HFFc6 (cell line): ENCODE measurements at regions not wholly inside any gene's neighbourhood (a gene's known extent, or its start where the extent isn't known, plus 50 kb on each side); places are given as distances from the start of the nearest gene placed in this dataset.
A peak's percentile ranks its signal among the peaks of the same experiment; 100 is the strongest.

Experiments used
- DNase-seq: peaks from one replicate; pipeline ENCODE4 v3.0.0-alpha.2; 2018
- H3K27ac Mint-ChIP-seq: 2 replicates; pipeline ENCODE4 v1.8.0; 2020; ENCODE audit warnings: mild to moderate bottlenecking, mixed read lengths
- H3K27me3 Mint-ChIP-seq: 2 replicates; pipeline ENCODE4 v1.8.0; 2021; ENCODE audit warnings: mild to moderate bottlenecking, moderate library complexity, mixed read lengths; ENCODE audit not compliant: insufficient read depth
- H3K36me3 Mint-ChIP-seq: 2 replicates; pipeline ENCODE4 v1.8.0; 2021; ENCODE audit warnings: low read depth, mixed read lengths
- H3K4me1 Mint-ChIP-seq: 2 replicates; pipeline ENCODE4 v1.8.0; 2020; ENCODE audit warnings: low read depth, mixed read lengths
- H3K4me3 Mint-ChIP-seq: 2 replicates; pipeline ENCODE4 v1.8.0; 2020; ENCODE audit warnings: mild to moderate bottlenecking, moderate library complexity, mixed read lengths
- H3K9me3 Mint-ChIP-seq: 2 replicates; pipeline ENCODE4 v1.8.0; 2020; ENCODE audit warnings: mild to moderate bottlenecking, mixed read lengths
- CTCF ChIP-seq: fragments of 200-600 bp; sonication (generic); IDR thresholded peaks from 2 replicates; pipeline ENCODE4 v1.5.0; 2021; ENCODE audit warnings: antibody characterized with exemption, mild to moderate bottlenecking

- Mint-ChIP-seq H3K4me3 (no peak overlapping the region), H3K36me3 (peaks cover 4% of the 10 kb centered on the region), H3K9me3 (no peaks in the 10 kb centered on the region), H3K27me3 (peaks cover 3% of the 10 kb centered on the region), H3K4me1 (peaks cover 33% of the 10 kb centered on the region), H3K27ac (no peak overlapping the region)
- no peak for TF ChIP-seq CTCF
- no peak for DNase-seq
These were observed 1033.9 kb upstream of the NR2F2 start for GRCh38 chr15:95296643-95297042.

GRCh38 chr15:95298729-95299128, 1031.8 kb upstream of the NR2F2 start:
- peaks cover 3% of the 10 kb centered on the region for H3K27me3 Mint-ChIP-seq
- no peaks in the 10 kb centered on the region for H3K9me3 Mint-ChIP-seq
- peaks cover 5% of the 10 kb centered on the region for H3K36me3 Mint-ChIP-seq
- no peak for TF ChIP-seq CTCF
- peaks cover 24% of the 10 kb centered on the region for H3K4me1 Mint-ChIP-seq
- no peak overlapping the region for H3K27ac Mint-ChIP-seq
- H3K4me3 Mint-ChIP-seq = no peak overlapping the region
- no peak for DNase-seq

- Mint-ChIP-seq H3K27ac (peak overlapping the region; percentile 44), H3K36me3 (peaks cover 5% of the 10 kb centered on the region), H3K4me1 (peaks cover 36% of the 10 kb centered on the region), H3K9me3 (no peaks in the 10 kb centered on the region), H3K27me3 (peaks cover 3% of the 10 kb centered on the region), H3K4me3 (peak overlapping the region; percentile 70)
- TF ChIP-seq CTCF = no peak
- DNase-seq = peak; percentile 37
These were observed 1029.5 kb upstream of the NR2F2 start for GRCh38 chr15:95300958-95301357.

- no peak overlapping the region for H3K4me3 Mint-ChIP-seq
- H3K9me3 Mint-ChIP-seq = no peaks in the 10 kb centered on the region
- DNase-seq = no peak
- no peak overlapping the region for H3K27ac Mint-ChIP-seq
- TF ChIP-seq CTCF = no peak
- H3K36me3 Mint-ChIP-seq = peaks cover 5% of the 10 kb centered on the region
- H3K4me1 Mint-ChIP-seq = peaks cover 36% of the 10 kb centered on the region
- 0 out of 2 replicates have a peak, but pooled peaks cover 1% of the 10 kb centered on the region for H3K27me3 Mint-ChIP-seq
These were observed 1028.3 kb upstream of the NR2F2 start for GRCh38 chr15:95302206-95302605.

- TF ChIP-seq CTCF = no peak
- no peaks in the 10 kb centered on the region for H3K9me3 Mint-ChIP-seq
- H3K4me3 Mint-ChIP-seq = no peak overlapping the region
- H3K36me3 Mint-ChIP-seq = peaks cover 5% of the 10 kb centered on the region
- H3K4me1 Mint-ChIP-seq = peaks cover 36% of the 10 kb centered on the region
- DNase-seq = no peak
- no peak overlapping the region for H3K27ac Mint-ChIP-seq
- H3K27me3 Mint-ChIP-seq = no peaks in the 10 kb centered on the region
These were observed 1027.7 kb upstream of the NR2F2 start for GRCh38 chr15:95302809-95303208.

- H3K36me3 Mint-ChIP-seq = peaks cover 5% of the 10 kb centered on the region
These were observed 1026.8 kb upstream of the NR2F2 start for GRCh38 chr15:95303713-95304112.

More at GRCh38 chr15:95303713-95304112, 1026.8 kb upstream of the NR2F2 start:
- H3K9me3 Mint-ChIP-seq = no peaks in the 10 kb centered on the region
- H3K27me3 Mint-ChIP-seq = no peaks in the 10 kb centered on the region
- no peak for TF ChIP-seq CTCF
- no peak for DNase-seq
- H3K4me3 Mint-ChIP-seq = peak overlapping the region; percentile 74; the same call in 1 of the 2 replicates
- H3K4me1 Mint-ChIP-seq = peaks cover 36% of the 10 kb centered on the region
- peak overlapping the region; percentile 38; the same call in 1 of the 2 replicates for H3K27ac Mint-ChIP-seq
